Neural cell (in vitro differentiated cells): ENCODE measurements at regions not wholly inside any gene's neighbourhood (a gene's known extent, or its start where the extent isn't known, plus 50 kb on each side); places are given as distances from the start of the nearest gene placed in this dataset.

Experiments
- H2AFZ ChIP-seq: fragments of 200-600, 300-800 bp; sonication (generic), shearing (Covaris generic); 2 replicates; pipeline ENCODE4 v1.6.0; 2014; ENCODE audit warnings: low read depth, mild to moderate bottlenecking, antibody characterized with exemption, low read length, moderate library complexity
- H3F3A ChIP-seq: fragments of 200-600 bp; shearing (Covaris generic); 2 replicates; pipeline ENCODE4 v1.6.1; 2016; ENCODE audit warnings: mild to moderate bottlenecking, moderate library complexity, mixed read lengths, antibody characterized with exemption, low read length; ENCODE audit not compliant: insufficient read depth, poor library complexity, severe bottlenecking
- H3K27ac ChIP-seq: fragments of 200-600, 300-800 bp; sonication (generic), shearing (Covaris generic); 2 replicates; pipeline ENCODE4 v1.5.1; 2014; ENCODE audit warnings: mild to moderate bottlenecking, low read length, moderate library complexity
- H3K27me3 ChIP-seq: fragments of 300-800, 200-600 bp; sonication (generic), shearing (Covaris generic); 2 replicates; pipeline ENCODE4 v1.6.0; 2014; ENCODE audit warnings: mild to moderate bottlenecking, low read depth, low read length, moderate library complexity; ENCODE audit not compliant: insufficient read depth
- H3K36me3 ChIP-seq: fragments of 300-800, 200-600 bp; sonication (generic), shearing (Covaris generic); 2 replicates; pipeline ENCODE4 v1.5.1; 2014; ENCODE audit warnings: mild to moderate bottlenecking, antibody characterized with exemption, low read length, moderate library complexity; ENCODE audit not compliant: insufficient read depth
- H3K4me2 ChIP-seq: fragments of 300-800, 200-600 bp; sonication (generic), shearing (Covaris generic); 2 replicates; pipeline ENCODE4 v1.6.0; 2014; ENCODE audit warnings: mild to moderate bottlenecking, low read length
- H3K4me3 ChIP-seq: fragments of 300-800, 200-600 bp; sonication (generic), shearing (Covaris generic); 2 replicates; pipeline ENCODE4 v1.5.1; 2014; ENCODE audit warnings: mild to moderate bottlenecking, low read length, moderate library complexity
- H3K79me2 ChIP-seq: fragments of 200-600 bp; shearing (Covaris generic); replicated peaks from 2 replicates; pipeline ENCODE4 v1.6.0; 2014; ENCODE audit warnings: mild to moderate bottlenecking, low read length, moderate library complexity; ENCODE audit not compliant: insufficient read depth
- H3K9ac ChIP-seq: fragments of 300-800, 200-600 bp; sonication (generic), shearing (Covaris generic); 2 replicates; pipeline ENCODE4 v1.6.1; 2016; ENCODE audit warnings: mild to moderate bottlenecking, low read length, mixed read lengths
- H3K9me2 ChIP-seq: fragments of 200-600 bp; shearing (Covaris generic); 2 replicates; pipeline ENCODE4 v1.6.1; 2016; ENCODE audit warnings: mild to moderate bottlenecking, low read length, mixed read lengths; ENCODE audit not compliant: insufficient read depth
- H3K9me3 ChIP-seq: fragments of 200-600, 300-800 bp; sonication (generic), shearing (Covaris generic); 2 replicates; pipeline ENCODE4 v1.6.1; 2016; ENCODE audit warnings: mild to moderate bottlenecking, mixed run types, low read length, moderate library complexity, mixed read lengths
- H4K20me1 ChIP-seq: fragments of 200-600 bp; shearing (Covaris generic); 2 replicates; pipeline ENCODE4 v1.6.1; 2016; ENCODE audit warnings: mild to moderate bottlenecking, mixed run types; ENCODE audit not compliant: insufficient read depth
- CTCF ChIP-seq: fragments of 450-650 bp; IDR thresholded peaks from 2 replicates; pipeline ENCODE4 v1.5.1; 2014; ENCODE audit warnings: antibody characterized with exemption, mild to moderate bottlenecking, moderate library complexity; ENCODE audit not compliant: poor library complexity, severe bottlenecking
- EP300 ChIP-seq: fragments of 450-650 bp; conservative IDR thresholded peaks from 2 replicates; pipeline ENCODE4 v1.6.1; 2014; ENCODE audit warnings: antibody characterized with exemption, mild to moderate bottlenecking, moderate library complexity; ENCODE audit not compliant: poor library complexity, severe bottlenecking
- EZH2 ChIP-seq: fragments of 200-600, 300-800 bp; shearing (Covaris generic), sonication (generic); IDR thresholded peaks from 2 replicates; pipeline ENCODE4 v1.6.1; 2014; ENCODE audit warnings: antibody characterized with exemption, low read length, borderline replicate concordance, mild to moderate bottlenecking; ENCODE audit not compliant: insufficient read depth, poor library complexity, severe bottlenecking
- MXI1 ChIP-seq: fragments of 450-650 bp; conservative IDR thresholded peaks from 2 replicates; pipeline ENCODE4 v1.6.1; 2014; ENCODE audit warnings: antibody characterized with exemption, mild to moderate bottlenecking; ENCODE audit not compliant: poor library complexity, severe bottlenecking
- POLR2AphosphoS5 ChIP-seq: IDR thresholded peaks from 2 replicates; pipeline ENCODE4 v1.6.1; 2012
- RAD21 ChIP-seq: fragments of 450-650 bp; conservative IDR thresholded peaks from 2 replicates; pipeline ENCODE4 v1.6.1; 2014; ENCODE audit warnings: antibody characterized with exemption, mild to moderate bottlenecking, moderate library complexity
- SMC3 ChIP-seq: fragments of 450-650 bp; conservative IDR thresholded peaks from 2 replicates; pipeline ENCODE4 v1.6.1; 2014; ENCODE audit warnings: antibody characterized with exemption, mild to moderate bottlenecking, moderate library complexity; ENCODE audit not compliant: poor library complexity
- TAF1 ChIP-seq: IDR thresholded peaks from 2 replicates; pipeline ENCODE4 v1.6.1; 2012; ENCODE audit warnings: low read depth
- TF ChIP-seq, protein P1 (sequence below): IDR thresholded peaks from 2 replicates; pipeline ENCODE4 v1.6.1; 2012; ENCODE audit warnings: borderline replicate concordance

DNA sequence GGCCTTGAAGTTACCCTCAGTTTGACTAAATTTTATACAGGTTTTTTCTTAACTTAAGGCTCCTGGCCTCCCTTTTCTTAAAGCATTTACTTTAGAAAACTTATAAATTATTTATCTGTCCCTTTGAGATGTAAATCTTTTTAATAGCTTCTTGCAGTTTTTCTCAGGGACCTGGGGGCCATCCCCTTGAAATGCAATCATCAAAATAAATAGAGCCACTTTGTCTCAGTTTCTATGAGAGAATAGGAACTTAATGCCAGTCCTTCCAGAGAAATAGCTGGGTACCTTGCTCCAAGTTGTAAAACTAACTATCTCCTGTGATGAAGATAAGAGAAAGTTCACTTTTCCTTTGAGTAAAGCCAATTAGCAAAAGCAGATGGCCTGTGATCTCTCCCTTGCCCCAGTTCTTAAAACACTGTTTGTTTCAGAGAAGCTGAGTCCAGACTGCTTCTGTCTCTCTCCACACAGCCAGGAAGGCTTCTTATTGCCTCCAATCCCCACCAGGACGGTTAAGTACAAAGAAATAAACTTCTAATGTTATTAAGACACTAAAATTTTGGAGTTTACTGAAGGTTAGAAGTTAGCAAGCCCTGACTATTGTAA is 913.1 kb downstream of the OLFM4 start:
- Histone ChIP-seq H3K9me2 (no peaks in the 10 kb centered on the region), H3K9me3 (peaks cover 4% of the 10 kb centered on the region), H3K79me2 (no peaks in the 10 kb centered on the region), H3K9ac (no peak overlapping the region), H3K27ac (no peak overlapping the region), H3K4me3 (no peak overlapping the region), H4K20me1 (no peaks in the 10 kb centered on the region), H3K36me3 (no peaks in the 10 kb centered on the region), H3K4me2 (no peak overlapping the region), H2AFZ (no peak overlapping the region), H3K27me3 (no peaks in the 10 kb centered on the region), H3F3A (no peaks in the 10 kb centered on the region)
- TF ChIP-seq SMC3 (no peak), MXI1 (no peak), EZH2 (no peak), POLR2AphosphoS5 (no peak), EP300 (no peak), CTCF (no peak), TAF1 (no peak), RAD21 (no peak)
- TF ChIP-seq, protein P1, sequence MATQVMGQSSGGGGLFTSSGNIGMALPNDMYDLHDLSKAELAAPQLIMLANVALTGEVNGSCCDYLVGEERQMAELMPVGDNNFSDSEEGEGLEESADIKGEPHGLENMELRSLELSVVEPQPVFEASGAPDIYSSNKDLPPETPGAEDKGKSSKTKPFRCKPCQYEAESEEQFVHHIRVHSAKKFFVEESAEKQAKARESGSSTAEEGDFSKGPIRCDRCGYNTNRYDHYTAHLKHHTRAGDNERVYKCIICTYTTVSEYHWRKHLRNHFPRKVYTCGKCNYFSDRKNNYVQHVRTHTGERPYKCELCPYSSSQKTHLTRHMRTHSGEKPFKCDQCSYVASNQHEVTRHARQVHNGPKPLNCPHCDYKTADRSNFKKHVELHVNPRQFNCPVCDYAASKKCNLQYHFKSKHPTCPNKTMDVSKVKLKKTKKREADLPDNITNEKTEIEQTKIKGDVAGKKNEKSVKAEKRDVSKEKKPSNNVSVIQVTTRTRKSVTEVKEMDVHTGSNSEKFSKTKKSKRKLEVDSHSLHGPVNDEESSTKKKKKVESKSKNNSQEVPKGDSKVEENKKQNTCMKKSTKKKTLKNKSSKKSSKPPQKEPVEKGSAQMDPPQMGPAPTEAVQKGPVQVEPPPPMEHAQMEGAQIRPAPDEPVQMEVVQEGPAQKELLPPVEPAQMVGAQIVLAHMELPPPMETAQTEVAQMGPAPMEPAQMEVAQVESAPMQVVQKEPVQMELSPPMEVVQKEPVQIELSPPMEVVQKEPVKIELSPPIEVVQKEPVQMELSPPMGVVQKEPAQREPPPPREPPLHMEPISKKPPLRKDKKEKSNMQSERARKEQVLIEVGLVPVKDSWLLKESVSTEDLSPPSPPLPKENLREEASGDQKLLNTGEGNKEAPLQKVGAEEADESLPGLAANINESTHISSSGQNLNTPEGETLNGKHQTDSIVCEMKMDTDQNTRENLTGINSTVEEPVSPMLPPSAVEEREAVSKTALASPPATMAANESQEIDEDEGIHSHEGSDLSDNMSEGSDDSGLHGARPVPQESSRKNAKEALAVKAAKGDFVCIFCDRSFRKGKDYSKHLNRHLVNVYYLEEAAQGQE = no peak

DNA sequence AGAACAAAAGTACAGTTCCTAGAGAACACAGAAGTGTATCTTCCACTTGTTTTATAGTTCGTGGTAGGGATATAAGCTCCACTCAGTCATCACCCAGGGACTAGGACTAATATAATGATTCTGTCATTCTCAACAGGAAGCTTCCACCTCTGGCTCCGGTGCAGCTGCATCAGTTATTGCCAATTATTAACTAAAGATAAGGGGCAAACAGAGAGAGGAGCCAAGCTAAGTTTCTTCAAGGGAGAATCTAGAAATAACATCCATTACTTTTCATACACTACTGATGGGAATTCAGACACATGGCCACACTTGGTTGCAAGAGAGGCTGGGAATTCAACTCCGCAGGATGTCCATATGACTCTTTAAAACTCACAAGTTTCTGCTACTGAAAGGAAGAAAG is 917.9 kb downstream of the OLFM4 start:
- Histone ChIP-seq H3K36me3 (no peaks in the 10 kb centered on the region), H3K27me3 (no peaks in the 10 kb centered on the region), H3F3A (no peaks in the 10 kb centered on the region), H3K9me3 (peaks cover 4% of the 10 kb centered on the region), H3K9me2 (no peaks in the 10 kb centered on the region), H3K27ac (no peak overlapping the region), H2AFZ (no peak overlapping the region), H3K4me2 (no peak overlapping the region), H3K9ac (no peak overlapping the region), H3K4me3 (no peak overlapping the region), H4K20me1 (no peaks in the 10 kb centered on the region), H3K79me2 (no peaks in the 10 kb centered on the region)
- no peak for TF ChIP-seq CTCF
- TF ChIP-seq EZH2 = no peak
- TF ChIP-seq, protein P1 = no peak
- no peak for TF ChIP-seq TAF1
